ENCODE measurements at regions not wholly inside any gene's neighbourhood (a gene's known extent, or its start where the extent isn't known, plus 50 kb on each side); places are given as distances from the start of the nearest gene placed in this dataset.

DNA sequence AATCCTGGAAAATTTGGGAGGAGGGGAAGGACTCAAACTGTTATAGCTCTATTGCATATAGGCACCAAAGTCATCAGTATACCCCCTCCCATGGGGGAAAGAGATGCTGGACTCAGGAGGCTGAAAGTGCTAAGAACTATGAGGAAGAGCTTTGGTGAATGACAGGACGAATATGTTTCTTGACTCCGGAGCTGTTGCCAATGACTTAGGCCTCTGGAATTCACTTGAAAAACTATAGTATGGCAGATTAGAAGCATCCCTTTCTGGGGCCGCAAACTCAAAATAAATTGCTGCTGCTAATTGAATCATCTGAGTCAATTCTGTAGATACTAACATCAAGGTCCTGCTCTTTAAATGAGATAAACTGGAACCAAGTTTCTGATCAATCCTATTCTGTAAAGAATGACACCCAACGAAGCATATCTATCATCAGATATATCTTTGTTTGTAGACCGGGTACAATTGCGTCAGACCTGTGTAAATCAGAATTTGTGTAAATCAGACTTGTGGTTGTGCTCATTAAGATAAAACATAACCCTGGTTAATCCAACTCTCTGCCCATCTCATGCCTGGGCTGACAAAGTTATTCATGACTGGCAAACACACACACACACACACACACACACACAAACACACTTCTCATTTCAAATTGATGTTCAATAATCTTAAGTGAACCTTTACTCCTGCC is 1793.8 kb upstream of the PCDH20 start:
- TF ChIP-seq, protein P1, sequence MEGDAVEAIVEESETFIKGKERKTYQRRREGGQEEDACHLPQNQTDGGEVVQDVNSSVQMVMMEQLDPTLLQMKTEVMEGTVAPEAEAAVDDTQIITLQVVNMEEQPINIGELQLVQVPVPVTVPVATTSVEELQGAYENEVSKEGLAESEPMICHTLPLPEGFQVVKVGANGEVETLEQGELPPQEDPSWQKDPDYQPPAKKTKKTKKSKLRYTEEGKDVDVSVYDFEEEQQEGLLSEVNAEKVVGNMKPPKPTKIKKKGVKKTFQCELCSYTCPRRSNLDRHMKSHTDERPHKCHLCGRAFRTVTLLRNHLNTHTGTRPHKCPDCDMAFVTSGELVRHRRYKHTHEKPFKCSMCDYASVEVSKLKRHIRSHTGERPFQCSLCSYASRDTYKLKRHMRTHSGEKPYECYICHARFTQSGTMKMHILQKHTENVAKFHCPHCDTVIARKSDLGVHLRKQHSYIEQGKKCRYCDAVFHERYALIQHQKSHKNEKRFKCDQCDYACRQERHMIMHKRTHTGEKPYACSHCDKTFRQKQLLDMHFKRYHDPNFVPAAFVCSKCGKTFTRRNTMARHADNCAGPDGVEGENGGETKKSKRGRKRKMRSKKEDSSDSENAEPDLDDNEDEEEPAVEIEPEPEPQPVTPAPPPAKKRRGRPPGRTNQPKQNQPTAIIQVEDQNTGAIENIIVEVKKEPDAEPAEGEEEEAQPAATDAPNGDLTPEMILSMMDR (IDR thresholded peaks at IDR 0.05; ENCODE audit: low read depth, low read length, missing input control) = no peak
- TF ChIP-seq RXRA (IDR thresholded peaks at IDR 0.05) (no peak), EGR1 (IDR thresholded peaks at IDR 0.05; ENCODE audit: low read depth in 2 of 2) (no peak), FOXA2 (IDR thresholded peaks at IDR 0.05) (no peak), YY1 (IDR thresholded peaks at IDR 0.05) (no peak), NR2F2 (IDR thresholded peaks at IDR 0.05) (no peak), HNF4G (IDR thresholded peaks at IDR 0.05) (no peak), GABPA (IDR thresholded peaks at IDR 0.05 in 1 of 2, conservative IDR thresholded peaks at IDR 0.05 in 1 of 2) (no peak), HNF4A (conservative IDR thresholded peaks at IDR 0.05) (no peak), RAD21 (IDR thresholded peaks at IDR 0.05) (no peak), SP1 (IDR thresholded peaks at IDR 0.05) (no peak)
- TF ChIP-seq, protein P2, sequence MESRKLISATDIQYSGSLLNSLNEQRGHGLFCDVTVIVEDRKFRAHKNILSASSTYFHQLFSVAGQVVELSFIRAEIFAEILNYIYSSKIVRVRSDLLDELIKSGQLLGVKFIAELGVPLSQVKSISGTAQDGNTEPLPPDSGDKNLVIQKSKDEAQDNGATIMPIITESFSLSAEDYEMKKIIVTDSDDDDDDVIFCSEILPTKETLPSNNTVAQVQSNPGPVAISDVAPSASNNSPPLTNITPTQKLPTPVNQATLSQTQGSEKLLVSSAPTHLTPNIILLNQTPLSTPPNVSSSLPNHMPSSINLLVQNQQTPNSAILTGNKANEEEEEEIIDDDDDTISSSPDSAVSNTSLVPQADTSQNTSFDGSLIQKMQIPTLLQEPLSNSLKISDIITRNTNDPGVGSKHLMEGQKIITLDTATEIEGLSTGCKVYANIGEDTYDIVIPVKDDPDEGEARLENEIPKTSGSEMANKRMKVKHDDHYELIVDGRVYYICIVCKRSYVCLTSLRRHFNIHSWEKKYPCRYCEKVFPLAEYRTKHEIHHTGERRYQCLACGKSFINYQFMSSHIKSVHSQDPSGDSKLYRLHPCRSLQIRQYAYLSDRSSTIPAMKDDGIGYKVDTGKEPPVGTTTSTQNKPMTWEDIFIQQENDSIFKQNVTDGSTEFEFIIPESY (IDR thresholded peaks at IDR 0.05) = no peak
- TF ChIP-seq, protein P3, sequence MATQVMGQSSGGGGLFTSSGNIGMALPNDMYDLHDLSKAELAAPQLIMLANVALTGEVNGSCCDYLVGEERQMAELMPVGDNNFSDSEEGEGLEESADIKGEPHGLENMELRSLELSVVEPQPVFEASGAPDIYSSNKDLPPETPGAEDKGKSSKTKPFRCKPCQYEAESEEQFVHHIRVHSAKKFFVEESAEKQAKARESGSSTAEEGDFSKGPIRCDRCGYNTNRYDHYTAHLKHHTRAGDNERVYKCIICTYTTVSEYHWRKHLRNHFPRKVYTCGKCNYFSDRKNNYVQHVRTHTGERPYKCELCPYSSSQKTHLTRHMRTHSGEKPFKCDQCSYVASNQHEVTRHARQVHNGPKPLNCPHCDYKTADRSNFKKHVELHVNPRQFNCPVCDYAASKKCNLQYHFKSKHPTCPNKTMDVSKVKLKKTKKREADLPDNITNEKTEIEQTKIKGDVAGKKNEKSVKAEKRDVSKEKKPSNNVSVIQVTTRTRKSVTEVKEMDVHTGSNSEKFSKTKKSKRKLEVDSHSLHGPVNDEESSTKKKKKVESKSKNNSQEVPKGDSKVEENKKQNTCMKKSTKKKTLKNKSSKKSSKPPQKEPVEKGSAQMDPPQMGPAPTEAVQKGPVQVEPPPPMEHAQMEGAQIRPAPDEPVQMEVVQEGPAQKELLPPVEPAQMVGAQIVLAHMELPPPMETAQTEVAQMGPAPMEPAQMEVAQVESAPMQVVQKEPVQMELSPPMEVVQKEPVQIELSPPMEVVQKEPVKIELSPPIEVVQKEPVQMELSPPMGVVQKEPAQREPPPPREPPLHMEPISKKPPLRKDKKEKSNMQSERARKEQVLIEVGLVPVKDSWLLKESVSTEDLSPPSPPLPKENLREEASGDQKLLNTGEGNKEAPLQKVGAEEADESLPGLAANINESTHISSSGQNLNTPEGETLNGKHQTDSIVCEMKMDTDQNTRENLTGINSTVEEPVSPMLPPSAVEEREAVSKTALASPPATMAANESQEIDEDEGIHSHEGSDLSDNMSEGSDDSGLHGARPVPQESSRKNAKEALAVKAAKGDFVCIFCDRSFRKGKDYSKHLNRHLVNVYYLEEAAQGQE (IDR thresholded peaks at IDR 0.05) = no peak
- TF ChIP-seq, protein P4, sequence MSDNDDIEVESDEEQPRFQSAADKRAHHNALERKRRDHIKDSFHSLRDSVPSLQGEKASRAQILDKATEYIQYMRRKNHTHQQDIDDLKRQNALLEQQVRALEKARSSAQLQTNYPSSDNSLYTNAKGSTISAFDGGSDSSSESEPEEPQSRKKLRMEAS (IDR thresholded peaks at IDR 0.05) = no peak
- TF ChIP-seq, protein P5, sequence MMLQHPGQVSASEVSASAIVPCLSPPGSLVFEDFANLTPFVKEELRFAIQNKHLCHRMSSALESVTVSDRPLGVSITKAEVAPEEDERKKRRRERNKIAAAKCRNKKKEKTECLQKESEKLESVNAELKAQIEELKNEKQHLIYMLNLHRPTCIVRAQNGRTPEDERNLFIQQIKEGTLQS (IDR thresholded peaks at IDR 0.05) = no peak
- no peak overlapping the region for H3K27ac ChIP-seq (ENCODE audit: low read depth in 1 of 2, low read length in 2 of 2)
- H3K36me3 ChIP-seq (ENCODE audit: control insufficient read depth in 4 of 4, insufficient read depth in 3 of 4, low read depth in 1 of 4, low read length in 3 of 4) = no peaks in the 10 kb centered on the region
- WGBS = 68% methylated on average over 6 of the region's 6 CpGs
- no peak for DNase-seq (ENCODE audit: low spot score)
- H3K4me3 ChIP-seq (ENCODE audit: low read depth in 1 of 3, low read length in 3 of 3) = no peak overlapping the region
- no peak overlapping the region for H3K9ac ChIP-seq (ENCODE audit: low read depth in 1 of 2, low read length in 2 of 2)
- no peaks in the 10 kb centered on the region for H3K9me3 ChIP-seq (ENCODE audit: control insufficient read depth in 4 of 4, low read length in 3 of 4)
- H3K27me3 ChIP-seq (ENCODE audit: control insufficient read depth in 4 of 4, insufficient read depth in 4 of 4, low read length in 3 of 4) = peaks cover 0 to 2% (median 0%) of the 10 kb centered on the region in 4 donors
- no peaks in the 10 kb centered on the region for H3K4me1 ChIP-seq (ENCODE audit: control insufficient read depth in 4 of 4, insufficient read depth in 4 of 4, low read length in 3 of 4)

Measured in liver (tissue), 8 donors.